ENCODE measurements at regions not wholly inside any gene's neighbourhood (a gene's known extent, or its start where the extent isn't known, plus 50 kb on each side); places are given as distances from the start of the nearest gene placed in this dataset.

DNA sequence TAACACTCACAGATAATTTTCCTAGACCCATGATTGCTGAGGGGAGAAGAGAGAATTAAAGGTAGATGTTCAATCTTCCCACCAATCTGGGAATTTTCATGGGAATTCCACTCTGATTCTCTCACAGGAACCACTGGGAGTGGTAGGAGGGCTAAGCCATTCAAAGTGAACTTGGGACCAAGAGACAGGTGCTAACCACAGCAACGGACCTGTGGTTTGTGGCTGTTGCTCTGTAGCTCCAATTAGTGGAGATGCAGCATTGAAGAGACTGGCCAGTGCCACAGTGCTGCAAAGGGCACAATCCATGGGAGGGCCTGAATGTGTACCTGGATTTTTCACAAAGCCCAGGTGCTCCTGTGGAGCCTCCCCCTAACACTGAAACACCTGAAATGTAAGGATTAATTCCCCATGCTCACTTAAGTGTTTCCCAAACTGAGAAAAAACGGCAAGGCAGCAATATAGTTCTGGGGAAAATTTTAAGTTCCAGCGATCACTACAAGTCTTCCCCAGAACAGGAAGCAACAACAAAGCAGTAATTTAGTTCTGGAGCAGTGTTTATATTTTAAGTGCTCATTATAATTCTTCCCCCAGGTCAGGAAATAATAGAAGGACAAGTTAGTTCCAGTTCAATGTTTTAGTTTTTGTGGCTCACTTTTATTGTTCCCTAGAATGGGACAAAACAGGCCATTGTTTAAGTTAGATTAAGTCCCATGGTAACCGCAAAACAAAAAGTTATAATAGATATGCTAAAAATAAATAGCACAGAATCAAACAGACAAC is 1045.8 kb downstream of the CNTNAP5 start:
- no peak for DNase-seq

GRCh38 chr2:125073440-125073839 is 1048.4 kb downstream of the CNTNAP5 start:
- DNase-seq = no peak

DNA sequence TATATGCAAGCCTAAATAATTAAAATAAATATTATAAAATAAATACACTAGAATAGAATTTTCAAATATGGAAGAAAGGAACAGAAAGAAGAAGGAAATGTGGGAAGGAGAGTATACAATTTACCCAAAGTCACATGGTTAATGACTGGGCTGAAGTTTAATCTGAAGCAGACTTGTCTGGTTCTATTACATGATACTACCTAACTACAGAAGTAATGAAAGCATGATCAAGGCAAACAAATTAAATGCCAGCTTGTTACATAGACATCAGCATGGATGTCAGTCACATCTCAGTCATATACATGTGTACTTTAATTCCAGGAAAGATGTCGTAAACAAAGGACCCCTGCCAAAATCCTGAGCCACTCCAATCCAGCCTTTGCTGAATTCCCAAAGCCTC is 1060.8 kb downstream of the CNTNAP5 start:
- no peak for DNase-seq

DNA sequence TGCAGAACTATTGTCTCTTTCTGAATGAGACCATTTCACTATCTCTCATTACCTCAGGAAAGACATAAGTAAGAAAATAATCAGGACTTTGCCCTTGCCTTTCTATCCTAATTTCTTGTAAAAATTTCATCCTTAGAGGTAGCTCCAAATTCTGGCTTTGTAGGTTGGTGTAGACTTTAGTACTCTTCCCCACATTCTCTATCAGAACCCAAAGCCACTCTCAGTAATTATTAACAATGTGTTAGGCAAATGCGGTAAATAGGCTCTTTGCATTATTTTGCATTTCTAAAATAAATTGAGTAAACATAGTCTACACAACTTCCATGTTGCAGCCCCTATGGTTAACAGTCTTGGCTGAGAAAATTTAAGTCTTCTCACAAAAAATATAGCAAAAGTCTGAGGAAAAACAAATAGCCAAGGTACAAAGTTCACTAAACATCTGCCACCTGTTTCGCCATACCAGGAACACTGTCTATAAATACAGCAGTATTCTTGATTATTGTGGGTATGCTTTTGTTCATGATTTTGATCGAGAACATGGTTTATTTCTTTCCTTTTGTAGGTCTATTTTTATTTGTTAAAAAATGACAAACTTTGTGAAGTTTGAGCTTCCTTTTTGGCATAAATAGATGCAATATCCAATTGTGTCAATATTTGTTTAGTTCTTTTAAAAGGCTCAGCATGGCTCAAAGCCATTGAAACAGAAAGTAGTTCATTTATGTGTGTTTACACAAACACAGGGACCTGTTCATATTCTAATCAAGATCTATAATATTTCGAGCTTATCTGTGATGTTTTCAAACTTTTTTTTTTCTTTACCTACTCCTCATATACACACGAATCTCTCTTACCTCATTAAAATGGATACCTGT is 1061.5 kb downstream of the CNTNAP5 start:
- DNase-seq = no peak

- no peak for DNase-seq
Measured at GRCh38 chr2:125092276-125093009, 1067.4 kb downstream of the CNTNAP5 start.

GRCh38 chr2:125095826-125096225 is 1070.7 kb downstream of the CNTNAP5 start:
- DNase-seq = no peak

GRCh38 chr2:125106710-125107109 is 1081.6 kb downstream of the CNTNAP5 start:
- no peak for DNase-seq

DNA sequence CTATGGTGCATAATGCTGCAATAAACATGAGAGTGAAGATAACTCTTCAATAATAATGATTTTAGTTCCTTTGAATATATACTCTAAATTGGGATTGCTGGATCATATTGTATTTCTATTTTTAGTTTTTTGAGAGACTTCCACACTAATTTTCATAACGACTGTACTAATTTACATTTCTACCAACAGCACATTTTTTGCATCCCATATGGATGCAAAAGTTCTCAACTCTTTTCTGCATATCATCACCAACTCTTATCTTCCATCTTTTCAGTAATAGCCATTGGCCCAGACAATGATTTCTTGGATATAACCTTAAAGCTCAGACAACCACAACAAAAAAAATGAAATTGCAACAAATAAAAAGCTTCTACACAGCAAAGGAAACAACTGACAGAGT is 1082.4 kb downstream of the CNTNAP5 start:
- DNase-seq = no peak

- DNase-seq = no peak
Measured at GRCh38 chr2:125108251-125108650, 1083.2 kb downstream of the CNTNAP5 start.

- no peak for DNase-seq
Measured at GRCh38 chr2:125125902-125126301, 1100.8 kb downstream of the CNTNAP5 start.

GRCh38 chr2:125160947-125161346 is 1135.9 kb downstream of the CNTNAP5 start:
- no peak for DNase-seq

DNA sequence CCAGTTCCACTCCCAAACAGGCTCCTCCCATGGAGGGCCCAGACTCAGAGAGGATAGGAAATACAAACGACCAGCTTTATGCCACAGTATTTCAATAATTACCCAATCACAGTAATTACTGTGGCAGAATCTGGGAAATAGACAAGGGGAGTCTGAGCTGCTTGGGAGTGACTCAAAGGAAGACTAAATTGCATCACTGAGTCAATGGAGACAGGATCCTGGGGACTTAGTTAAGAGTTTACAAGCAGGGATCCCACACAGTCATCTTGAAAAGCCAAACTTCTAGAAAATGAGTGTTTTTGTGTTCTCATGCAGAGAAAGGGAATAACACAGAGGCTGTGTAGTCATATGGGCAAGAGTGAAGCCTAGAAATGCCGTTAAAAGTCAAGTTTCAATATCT is 1142.1 kb downstream of the CNTNAP5 start:
- no peak for DNase-seq

GRCh38 chr2:125167820-125168219 is 1142.7 kb downstream of the CNTNAP5 start:
- no peak for DNase-seq

GRCh38 chr2:125168442-125168841 is 1143.4 kb downstream of the CNTNAP5 start:
- DNase-seq = no peak

GRCh38 chr2:125169022-125169763 is 1144.1 kb downstream of the CNTNAP5 start:
- no peak for DNase-seq

GRCh38 chr2:125169764-125170146 is 1144.7 kb downstream of the CNTNAP5 start:
- DNase-seq = no peak

GRCh38 chr2:125172181-125172580 is 1147.1 kb downstream of the CNTNAP5 start:
- no peak for DNase-seq

DNA sequence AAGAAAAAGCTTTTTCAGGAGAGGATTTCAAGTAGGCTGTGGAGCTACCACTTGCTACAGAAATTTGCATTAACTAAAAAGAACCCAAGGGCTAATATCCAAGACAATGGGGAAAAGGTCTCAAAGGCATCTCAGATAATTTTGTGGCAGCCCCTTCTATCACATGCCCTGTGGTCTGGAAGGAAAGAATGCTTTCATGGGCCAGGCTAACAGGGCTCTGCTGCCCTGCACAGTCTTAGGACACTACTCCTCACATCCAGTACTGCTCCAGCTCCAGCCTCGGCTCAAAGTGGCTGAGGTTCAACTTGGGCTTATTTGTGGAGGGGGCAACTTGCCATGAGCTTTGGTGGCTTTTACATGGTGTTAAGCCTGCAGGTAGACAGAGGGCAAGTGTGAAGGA is 1150.3 kb downstream of the CNTNAP5 start:
- DNase-seq = no peak

DNA sequence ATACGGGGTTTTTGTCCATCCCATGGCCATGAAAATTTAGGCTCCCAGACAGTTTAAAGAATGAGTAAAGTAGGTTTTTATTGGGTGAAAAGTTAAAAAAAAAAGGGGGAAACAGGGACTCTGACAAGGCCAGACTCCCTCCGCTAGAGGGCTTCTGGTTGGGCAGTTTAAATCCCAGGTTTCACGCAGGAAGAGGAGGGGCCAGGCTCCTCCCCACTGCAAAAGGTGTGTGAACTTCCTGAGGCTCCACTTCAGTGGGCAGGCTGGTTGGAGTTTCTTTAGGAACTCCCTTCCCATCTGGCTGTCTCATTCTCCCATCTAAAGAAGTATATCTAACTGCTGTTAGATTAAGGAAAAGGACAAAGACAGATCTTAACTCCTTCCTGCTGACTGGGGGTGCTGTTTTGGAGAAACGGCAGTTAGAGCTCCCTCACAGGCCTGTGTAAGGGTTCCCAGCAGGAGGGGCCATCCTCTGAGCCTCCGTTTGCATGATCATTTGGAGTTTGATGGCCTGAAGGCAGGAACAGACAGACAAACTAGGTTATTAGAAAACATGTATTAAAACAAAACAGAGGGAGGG is 1160.7 kb downstream of the CNTNAP5 start:
- no peak for DNase-seq

DNA sequence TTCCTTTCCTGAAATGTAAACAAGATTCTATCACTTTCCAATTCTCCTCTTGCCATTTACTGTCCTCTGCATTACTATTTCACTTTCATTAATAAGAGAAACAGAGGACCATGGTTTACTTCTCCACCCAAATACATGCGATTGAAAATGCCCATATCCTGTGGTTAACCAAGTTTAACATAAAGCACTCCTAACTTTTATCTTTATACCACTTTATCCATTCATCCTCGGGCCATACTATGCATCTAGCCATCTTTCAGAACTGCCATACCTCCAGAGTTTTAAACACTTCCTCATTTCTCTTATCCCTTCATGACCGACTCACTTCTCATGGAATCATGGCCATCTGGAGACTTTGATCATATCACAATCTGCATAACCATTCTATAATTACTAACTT is 1182.3 kb downstream of the CNTNAP5 start:
- no peak for DNase-seq

DNA sequence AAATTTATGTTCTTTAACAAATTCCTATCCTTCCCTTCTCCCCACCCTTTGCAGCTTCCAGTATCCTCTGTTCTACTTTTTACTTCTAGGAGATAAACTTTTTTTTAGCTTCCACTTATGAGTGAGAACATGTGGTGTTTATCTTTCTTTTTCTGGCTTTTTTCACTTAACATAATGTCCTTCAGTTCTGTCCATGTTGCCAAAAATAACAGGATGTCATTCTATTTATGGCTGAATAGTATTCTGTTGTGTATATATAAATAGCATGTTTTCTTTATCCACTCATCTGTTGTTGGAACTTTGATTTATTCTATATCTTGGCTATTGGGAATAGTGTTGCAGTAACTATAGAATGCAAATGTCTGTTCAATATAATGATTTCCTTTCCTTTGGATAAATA is 1191.2 kb downstream of the CNTNAP5 start:
- no peak for DNase-seq

DNA sequence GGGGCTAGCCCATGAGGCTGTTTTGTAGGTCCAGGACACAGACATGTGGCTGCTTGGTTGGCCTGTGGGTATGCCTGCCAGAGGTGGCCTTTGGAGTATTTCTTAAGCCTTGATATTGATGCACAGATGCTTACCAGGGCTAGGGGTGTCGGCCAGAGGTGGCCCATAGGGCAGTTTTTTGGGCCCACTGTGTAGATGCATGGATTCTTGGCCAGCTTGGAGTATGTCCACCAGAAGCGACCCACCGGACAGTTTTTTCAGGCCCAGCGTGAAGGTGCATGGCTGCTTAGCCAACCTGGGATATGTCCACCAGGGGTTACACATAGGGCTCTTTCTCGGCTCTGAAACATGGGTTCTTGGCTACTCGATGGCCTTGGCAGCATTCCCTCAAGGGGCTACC is 1199.1 kb downstream of the CNTNAP5 start:
- no peak for DNase-seq
